Ovary (tissue), 3 donors: ENCODE measurements at regions not wholly inside any gene's neighbourhood (a gene's known extent, or its start where the extent isn't known, plus 50 kb on each side); places are given as distances from the start of the nearest gene placed in this dataset.

Experiments used
- CTCF ChIP-seq, 3 donors: fragments of 450-650 bp in 2 of 3; fragments of 200-600 bp in 1 of 3; IDR thresholded peaks; one replicate each; pipeline versions ENCODE4 v1.5.1 to v1.8.0; 2016 to 2022; ENCODE audit warnings: antibody characterized with exemption in 3 of 3, mild to moderate bottlenecking in 1 of 3
- EP300 ChIP-seq: sonication (generic); formaldehyde crosslinking; IDR thresholded peaks from one replicate; pipeline ENCODE4 v1.6.1; 2017; ENCODE audit warnings: antibody characterized with exemption
- POLR2A ChIP-seq: fragments of 450-650 bp; IDR thresholded peaks from one replicate; pipeline ENCODE4 v1.6.1; 2017; ENCODE audit warnings: antibody characterized with exemption, mild to moderate bottlenecking, moderate library complexity
- donor health status: DM: no; HTN: no; CAD: no.

- TF ChIP-seq CTCF (IDR thresholded peaks at IDR 0.05) = no peak
- TF ChIP-seq POLR2A = no peak
- no peak for TF ChIP-seq EP300
Measured at GRCh38 chr16:55239723-55240122, 84.3 kb upstream of the IRX6 start.
